Neuron (in vitro differentiated cells): ENCODE measurements at regions not wholly inside any gene's neighbourhood (a gene's known extent, or its start where the extent isn't known, plus 50 kb on each side); places are given as distances from the start of the nearest gene placed in this dataset.

ENCODE experiments used
- H2AFZ ChIP-seq: one replicate; pipeline ENCODE4 v1.6.1; 2013; ENCODE audit warnings: low read depth, mild to moderate bottlenecking, inconsistent platforms, low read length, moderate library complexity
- H3K27me3 ChIP-seq: one replicate; pipeline ENCODE4 v1.6.1; 2013; ENCODE audit warnings: low read length; ENCODE audit not compliant: insufficient read depth
- H3K36me3 ChIP-seq: one replicate; pipeline ENCODE4 v1.6.1; 2013; ENCODE audit warnings: low read length; ENCODE audit not compliant: insufficient read depth
- H3K4me1 ChIP-seq: one replicate; pipeline ENCODE4 v1.6.1; 2013; ENCODE audit warnings: low read length; ENCODE audit not compliant: insufficient read depth
- H3K4me3 ChIP-seq: 2 replicates; pipeline ENCODE4 v1.5.1; 2013; ENCODE audit warnings: mild to moderate bottlenecking, low read length, moderate library complexity
- H3K9me3 ChIP-seq: one replicate; pipeline ENCODE4 v1.6.1; 2013; ENCODE audit warnings: low read length

- Histone ChIP-seq H3K4me1 (no peaks in the 10 kb centered on the region), H3K36me3 (no peaks in the 10 kb centered on the region), H3K9me3 (no peaks in the 10 kb centered on the region), H3K4me3 (no peak overlapping the region), H2AFZ (no peak overlapping the region), H3K27me3 (no peaks in the 10 kb centered on the region)
These were observed 823.7 kb upstream of the MAN1A1 start for GRCh38 chr6:120173250-120173649.

- Histone ChIP-seq H3K9me3 (no peaks in the 10 kb centered on the region), H2AFZ (no peak overlapping the region)
These were observed 815.0 kb upstream of the MAN1A1 start for GRCh38 chr6:120164531-120164930.

GRCh38 chr6:120157873-120158272, 808.3 kb upstream of the MAN1A1 start:
- no peak overlapping the region for H3K4me3 ChIP-seq
- H3K36me3 ChIP-seq = no peaks in the 10 kb centered on the region
- H3K9me3 ChIP-seq = no peaks in the 10 kb centered on the region
- H3K27me3 ChIP-seq = no peaks in the 10 kb centered on the region
- H2AFZ ChIP-seq = no peak overlapping the region
- no peaks in the 10 kb centered on the region for H3K4me1 ChIP-seq

More at GRCh38 chr6:120164531-120164930, 815.0 kb upstream of the MAN1A1 start:
- H3K4me1 ChIP-seq = no peaks in the 10 kb centered on the region
- H3K36me3 ChIP-seq = no peaks in the 10 kb centered on the region
- no peak overlapping the region for H3K4me3 ChIP-seq
- no peaks in the 10 kb centered on the region for H3K27me3 ChIP-seq

- Histone ChIP-seq H3K36me3 (no peaks in the 10 kb centered on the region), H3K27me3 (no peaks in the 10 kb centered on the region), H3K4me3 (no peak overlapping the region), H2AFZ (no peak overlapping the region), H3K9me3 (no peaks in the 10 kb centered on the region), H3K4me1 (no peaks in the 10 kb centered on the region)
These were observed 797.7 kb upstream of the MAN1A1 start for GRCh38 chr6:120147071-120147871.

- no peak overlapping the region for H2AFZ ChIP-seq
- no peaks in the 10 kb centered on the region for H3K36me3 ChIP-seq
- no peak overlapping the region for H3K4me3 ChIP-seq
- no peaks in the 10 kb centered on the region for H3K4me1 ChIP-seq
- no peaks in the 10 kb centered on the region for H3K27me3 ChIP-seq
- H3K9me3 ChIP-seq = no peaks in the 10 kb centered on the region
These were observed 792.0 kb upstream of the MAN1A1 start for GRCh38 chr6:120141601-120142000.

GRCh38 chr6:120137492-120137891, 787.9 kb upstream of the MAN1A1 start:
- no peaks in the 10 kb centered on the region for H3K36me3 ChIP-seq
- no peak overlapping the region for H2AFZ ChIP-seq
- no peaks in the 10 kb centered on the region for H3K4me1 ChIP-seq
- H3K27me3 ChIP-seq = no peaks in the 10 kb centered on the region
- H3K9me3 ChIP-seq = no peaks in the 10 kb centered on the region
- no peak overlapping the region for H3K4me3 ChIP-seq

- H3K27me3 ChIP-seq = no peaks in the 10 kb centered on the region
- H3K4me3 ChIP-seq = no peak overlapping the region
- no peaks in the 10 kb centered on the region for H3K4me1 ChIP-seq
- H2AFZ ChIP-seq = no peak overlapping the region
- H3K9me3 ChIP-seq = no peaks in the 10 kb centered on the region
- H3K36me3 ChIP-seq = no peaks in the 10 kb centered on the region
These were observed 779.7 kb upstream of the MAN1A1 start for GRCh38 chr6:120129228-120129627.

GRCh38 chr6:120122401-120122800, 772.8 kb upstream of the MAN1A1 start:
- Histone ChIP-seq H3K4me1 (no peaks in the 10 kb centered on the region), H2AFZ (no peak overlapping the region), H3K36me3 (no peaks in the 10 kb centered on the region), H3K4me3 (no peak overlapping the region), H3K27me3 (no peaks in the 10 kb centered on the region), H3K9me3 (no peaks in the 10 kb centered on the region)

- Histone ChIP-seq H3K4me3 (no peak overlapping the region), H3K9me3 (no peaks in the 10 kb centered on the region), H2AFZ (no peak overlapping the region), H3K27me3 (no peaks in the 10 kb centered on the region), H3K36me3 (no peaks in the 10 kb centered on the region), H3K4me1 (no peaks in the 10 kb centered on the region)
These were observed 766.8 kb upstream of the MAN1A1 start for GRCh38 chr6:120116343-120116742.

- no peaks in the 10 kb centered on the region for H3K4me1 ChIP-seq
- H3K36me3 ChIP-seq = no peaks in the 10 kb centered on the region
- H3K9me3 ChIP-seq = no peaks in the 10 kb centered on the region
- H3K4me3 ChIP-seq = no peak overlapping the region
- H2AFZ ChIP-seq = no peak overlapping the region
- H3K27me3 ChIP-seq = no peaks in the 10 kb centered on the region
These were observed 763.4 kb upstream of the MAN1A1 start for GRCh38 chr6:120112980-120113379.

GRCh38 chr6:120111001-120111400, 761.4 kb upstream of the MAN1A1 start:
- no peaks in the 10 kb centered on the region for H3K4me1 ChIP-seq
- no peak overlapping the region for H2AFZ ChIP-seq
- H3K27me3 ChIP-seq = no peaks in the 10 kb centered on the region
- no peaks in the 10 kb centered on the region for H3K9me3 ChIP-seq
- H3K4me3 ChIP-seq = no peak overlapping the region
- no peaks in the 10 kb centered on the region for H3K36me3 ChIP-seq

- Histone ChIP-seq H3K4me3 (no peak overlapping the region), H2AFZ (no peak overlapping the region), H3K27me3 (no peaks in the 10 kb centered on the region), H3K4me1 (no peaks in the 10 kb centered on the region), H3K36me3 (no peaks in the 10 kb centered on the region), H3K9me3 (no peaks in the 10 kb centered on the region)
These were observed 758.7 kb upstream of the MAN1A1 start for GRCh38 chr6:120108061-120108795.

GRCh38 chr6:120103618-120104017, 754.1 kb upstream of the MAN1A1 start:
- no peaks in the 10 kb centered on the region for H3K9me3 ChIP-seq
- no peak overlapping the region for H3K4me3 ChIP-seq
- H2AFZ ChIP-seq = no peak overlapping the region
- H3K4me1 ChIP-seq = no peaks in the 10 kb centered on the region
- no peaks in the 10 kb centered on the region for H3K27me3 ChIP-seq
- no peaks in the 10 kb centered on the region for H3K36me3 ChIP-seq
